ENCODE measurements at regions not wholly inside any gene's neighbourhood (a gene's known extent, or its start where the extent isn't known, plus 50 kb on each side); places are given as distances from the start of the nearest gene placed in this dataset.

DNA sequence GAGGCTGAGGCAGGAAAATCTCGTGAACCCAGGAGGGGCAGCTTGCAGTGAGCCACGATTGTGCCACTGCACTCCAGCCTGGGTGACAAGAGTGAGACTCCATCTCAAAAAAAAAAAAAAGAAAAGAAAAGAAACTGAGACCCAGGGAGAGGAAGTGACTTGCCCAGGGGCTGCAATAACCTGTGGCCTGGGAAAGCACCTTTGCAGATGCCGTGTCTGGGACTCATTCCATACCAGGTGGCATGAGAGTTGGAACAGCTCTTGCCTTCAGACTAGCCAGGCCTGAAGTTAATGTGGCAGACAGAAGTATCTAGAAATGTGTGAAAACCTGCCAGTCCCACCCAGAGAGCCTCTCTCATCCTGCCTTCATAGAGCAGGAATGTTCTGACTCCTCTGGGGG is 65.4 kb downstream of the PHETA1 start:
- TF ChIP-seq, protein P1, sequence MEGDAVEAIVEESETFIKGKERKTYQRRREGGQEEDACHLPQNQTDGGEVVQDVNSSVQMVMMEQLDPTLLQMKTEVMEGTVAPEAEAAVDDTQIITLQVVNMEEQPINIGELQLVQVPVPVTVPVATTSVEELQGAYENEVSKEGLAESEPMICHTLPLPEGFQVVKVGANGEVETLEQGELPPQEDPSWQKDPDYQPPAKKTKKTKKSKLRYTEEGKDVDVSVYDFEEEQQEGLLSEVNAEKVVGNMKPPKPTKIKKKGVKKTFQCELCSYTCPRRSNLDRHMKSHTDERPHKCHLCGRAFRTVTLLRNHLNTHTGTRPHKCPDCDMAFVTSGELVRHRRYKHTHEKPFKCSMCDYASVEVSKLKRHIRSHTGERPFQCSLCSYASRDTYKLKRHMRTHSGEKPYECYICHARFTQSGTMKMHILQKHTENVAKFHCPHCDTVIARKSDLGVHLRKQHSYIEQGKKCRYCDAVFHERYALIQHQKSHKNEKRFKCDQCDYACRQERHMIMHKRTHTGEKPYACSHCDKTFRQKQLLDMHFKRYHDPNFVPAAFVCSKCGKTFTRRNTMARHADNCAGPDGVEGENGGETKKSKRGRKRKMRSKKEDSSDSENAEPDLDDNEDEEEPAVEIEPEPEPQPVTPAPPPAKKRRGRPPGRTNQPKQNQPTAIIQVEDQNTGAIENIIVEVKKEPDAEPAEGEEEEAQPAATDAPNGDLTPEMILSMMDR (IDR thresholded peaks at IDR 0.05): no peak
- TF ChIP-seq POLR2A (IDR thresholded peaks at IDR 0.05): no peak

Data from uterus (tissue), 2 donors.